ENCODE measurements at regions not wholly inside any gene's neighbourhood (a gene's known extent, or its start where the extent isn't known, plus 50 kb on each side); places are given as distances from the start of the nearest gene placed in this dataset.

DNA sequence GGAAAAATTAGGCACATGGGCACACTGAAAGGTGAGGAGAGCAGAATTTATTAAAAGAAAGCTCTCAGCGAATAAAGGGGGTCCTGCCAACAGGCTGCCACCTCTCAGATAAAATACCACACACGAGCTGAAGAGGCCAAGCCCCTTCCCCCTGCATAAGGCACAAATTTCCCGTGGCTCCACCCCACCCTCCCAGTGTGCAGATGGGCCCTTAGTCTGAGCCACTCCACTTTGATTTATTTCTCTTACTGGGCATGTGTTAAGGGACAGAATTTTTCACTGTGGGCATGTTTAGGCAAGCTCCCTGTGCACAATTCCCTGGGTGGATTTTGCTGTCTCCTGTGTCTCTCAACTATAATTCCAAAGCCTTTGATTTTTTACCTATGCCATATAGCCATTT, 409.8 kb downstream of the TBL1XR1 start:
- Histone ChIP-seq H3K4me3 (no peak overlapping the region), H3K9me3 (no peaks in the 10 kb centered on the region), H3K27me3 (no peaks in the 10 kb centered on the region), H3K27ac (no peak overlapping the region), H3K36me3 (no peaks in the 10 kb centered on the region), H3K4me1 (peaks cover 0 to 9% (median 0%) of the 10 kb centered on the region in 9 donors)
- ATAC-seq = no peak
- DNase-seq = no peak
- WGBS, 2 donors = 63 to 69% methylated on average over 3 of the region's 3 CpGs
- TF ChIP-seq, protein P1, sequence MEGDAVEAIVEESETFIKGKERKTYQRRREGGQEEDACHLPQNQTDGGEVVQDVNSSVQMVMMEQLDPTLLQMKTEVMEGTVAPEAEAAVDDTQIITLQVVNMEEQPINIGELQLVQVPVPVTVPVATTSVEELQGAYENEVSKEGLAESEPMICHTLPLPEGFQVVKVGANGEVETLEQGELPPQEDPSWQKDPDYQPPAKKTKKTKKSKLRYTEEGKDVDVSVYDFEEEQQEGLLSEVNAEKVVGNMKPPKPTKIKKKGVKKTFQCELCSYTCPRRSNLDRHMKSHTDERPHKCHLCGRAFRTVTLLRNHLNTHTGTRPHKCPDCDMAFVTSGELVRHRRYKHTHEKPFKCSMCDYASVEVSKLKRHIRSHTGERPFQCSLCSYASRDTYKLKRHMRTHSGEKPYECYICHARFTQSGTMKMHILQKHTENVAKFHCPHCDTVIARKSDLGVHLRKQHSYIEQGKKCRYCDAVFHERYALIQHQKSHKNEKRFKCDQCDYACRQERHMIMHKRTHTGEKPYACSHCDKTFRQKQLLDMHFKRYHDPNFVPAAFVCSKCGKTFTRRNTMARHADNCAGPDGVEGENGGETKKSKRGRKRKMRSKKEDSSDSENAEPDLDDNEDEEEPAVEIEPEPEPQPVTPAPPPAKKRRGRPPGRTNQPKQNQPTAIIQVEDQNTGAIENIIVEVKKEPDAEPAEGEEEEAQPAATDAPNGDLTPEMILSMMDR (IDR thresholded peaks at IDR 0.05) = no peak
- intact Hi-C loops (cut with DNase I) = no loop called here

DNA sequence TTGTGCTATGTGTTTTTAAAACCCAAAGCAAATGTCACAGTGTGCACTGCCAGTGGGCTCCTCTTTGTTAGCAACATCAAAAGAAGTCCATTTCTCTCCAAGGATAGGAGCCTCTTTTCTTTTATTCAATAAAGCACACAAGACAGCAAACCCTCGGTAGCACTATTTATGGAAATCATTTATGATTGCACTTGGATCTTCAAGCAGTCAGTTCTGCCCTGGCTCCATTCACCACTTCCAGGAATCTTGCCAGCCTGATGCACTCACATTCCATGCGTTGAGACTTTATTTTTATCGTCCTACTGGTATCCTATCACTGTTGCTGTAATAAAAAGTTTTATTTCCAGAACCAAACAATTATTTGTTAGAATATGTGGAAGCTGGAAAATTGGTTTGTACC, 412.1 kb downstream of the TBL1XR1 start:
- ATAC-seq = peak in 3 of 8 donors; percentile 45 to 72 (median 54)
- TF ChIP-seq, protein P1 (IDR thresholded peaks at IDR 0.05) = no peak
- no peaks in the 10 kb centered on the region for H3K27me3 ChIP-seq
- peak in 1 of 2 donors; percentile 12 for DNase-seq
- 22 to 30% methylated on average over 3 of the region's 3 CpGs for WGBS, 2 donors
- H3K4me1 ChIP-seq = peaks cover 0 to 9% (median 0%) of the 10 kb centered on the region in 9 donors
- H3K4me3 ChIP-seq = no peak overlapping the region
- H3K27ac ChIP-seq = no peak overlapping the region
- H3K36me3 ChIP-seq = no peaks in the 10 kb centered on the region
- no peaks in the 10 kb centered on the region for H3K9me3 ChIP-seq
- intact Hi-C loops (cut with DNase I) = no loop called here

DNA sequence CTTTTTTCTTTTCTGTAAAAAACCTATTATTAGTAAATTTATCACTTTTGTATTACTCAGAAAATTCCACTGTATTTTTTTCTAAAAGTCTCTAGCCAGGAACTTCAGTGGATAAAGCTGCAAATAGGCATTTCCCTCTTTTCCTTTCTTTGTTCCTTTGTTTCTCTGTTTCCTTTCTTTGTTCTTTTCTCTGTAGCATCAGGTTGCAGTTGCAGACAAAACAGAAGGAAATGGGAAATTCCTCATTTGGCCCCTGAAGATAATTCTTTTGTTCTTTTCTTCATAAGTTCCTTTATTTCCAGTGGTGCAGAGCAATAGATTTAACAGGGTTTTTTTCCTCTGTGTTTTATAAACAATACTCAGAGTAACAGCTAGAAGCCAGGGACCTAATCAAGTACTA, 416.5 kb downstream of the TBL1XR1 start:
- DNase-seq (no peak), ATAC-seq (no peak)
- Histone ChIP-seq H3K9me3 (no peaks in the 10 kb centered on the region), H3K27me3 (no peaks in the 10 kb centered on the region), H3K4me1 (peaks cover 0 to 9% (median 0%) of the 10 kb centered on the region in 9 donors), H3K4me3 (no peak overlapping the region), H3K27ac (no peak overlapping the region), H3K36me3 (no peaks in the 10 kb centered on the region)
- intact Hi-C loops (cut with DNase I) = no loop called here
- TF ChIP-seq, protein P1 (IDR thresholded peaks at IDR 0.05) = no peak

DNA sequence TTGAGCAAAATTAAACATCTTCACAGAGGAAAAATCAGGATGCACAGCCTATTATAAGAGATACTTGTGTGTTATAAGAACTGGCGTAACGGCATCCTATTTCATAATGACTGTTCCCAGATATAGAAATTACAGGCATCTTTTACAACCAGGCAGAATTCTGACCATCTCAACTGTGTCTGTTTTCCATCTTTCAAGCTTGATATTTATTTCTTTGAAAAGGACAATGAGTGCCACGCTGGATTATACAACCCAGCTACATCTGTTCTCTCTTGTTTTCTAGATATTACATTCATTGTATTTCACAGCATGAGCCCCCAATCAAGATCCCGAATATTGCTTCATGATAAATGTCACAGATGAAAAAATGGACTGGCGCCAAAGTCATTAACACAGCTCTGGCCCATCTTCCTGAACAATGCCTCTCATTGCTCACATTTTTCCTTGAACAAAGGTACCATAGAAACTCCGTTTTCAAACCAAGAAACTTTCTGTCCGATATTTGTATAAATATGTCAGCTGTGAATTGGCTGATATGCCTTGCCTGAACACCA, 420.6 kb downstream of the TBL1XR1 start:
- H3K27me3 ChIP-seq = no peaks in the 10 kb centered on the region
- H3K4me1 ChIP-seq = no peaks in the 10 kb centered on the region
- no peak for ATAC-seq
- no peak overlapping the region for H3K27ac ChIP-seq
- no peak for DNase-seq
- peaks cover 0 to 22% (median 0%) of the 10 kb centered on the region in 11 donors for H3K9me3 ChIP-seq
- no peaks in the 10 kb centered on the region for H3K36me3 ChIP-seq
- 68 to 77% methylated on average over 7 of the region's 7 CpGs for WGBS, 2 donors
- intact Hi-C loops (cut with DNase I) = no loop called here
- TF ChIP-seq, protein P1 (IDR thresholded peaks at IDR 0.05) = no peak
- no peak overlapping the region for H3K4me3 ChIP-seq

Measured in heart right ventricle (tissue), 16 donors.